HepG2 (cell line): ENCODE measurements at regions not wholly inside any gene's neighbourhood (a gene's known extent, or its start where the extent isn't known, plus 50 kb on each side); places are given as distances from the start of the nearest gene placed in this dataset.
A peak's percentile ranks its signal among the peaks of the same experiment; 100 is the strongest.

Source experiments
- CHD4 ChIP-seq: fragments of 200-600 bp; sonication (generic); IDR thresholded peaks from 2 replicates; pipeline ENCODE4 v1.7.0; 2017; ENCODE audit warnings: mild to moderate bottlenecking, low read length, borderline replicate concordance
- E2F2 ChIP-seq: sonication (generic); formaldehyde crosslinking; IDR thresholded peaks from 2 replicates; pipeline ENCODE4 v1.4.0; 2020; ENCODE audit warnings: missing genetic modification reagents, borderline replicate concordance
- FOSL2 ChIP-seq: sonication (generic); formaldehyde crosslinking; IDR thresholded peaks from 2 replicates; pipeline ENCODE4 v1.4.0; 2020; ENCODE audit warnings: missing genetic modification reagents
- GATA4 ChIP-seq: sonication (generic); IDR thresholded peaks from 2 replicates; pipeline ENCODE4 v1.6.1; 2016; ENCODE audit warnings: antibody characterized with exemption, low read depth, borderline replicate concordance
- HMGXB3 ChIP-seq: sonication (generic); formaldehyde crosslinking; IDR thresholded peaks from 2 replicates; pipeline ENCODE4 v1.4.0; 2020; ENCODE audit warnings: missing genetic modification reagents, borderline replicate concordance
- HOXD1 ChIP-seq: sonication (generic); formaldehyde crosslinking; IDR thresholded peaks from 2 replicates; pipeline ENCODE4 v1.5.0; 2020; ENCODE audit warnings: missing genetic modification reagents
- IRF2 ChIP-seq: IDR thresholded peaks from 2 replicates; pipeline ENCODE4 v1.6.1; 2018; ENCODE audit warnings: missing genetic modification reagents, missing compliant biosample characterization
- IRX3 ChIP-seq: sonication (generic); formaldehyde crosslinking; IDR thresholded peaks from 2 replicates; pipeline ENCODE4 v1.8.1; 2023; ENCODE audit warnings: mild to moderate bottlenecking, low read depth, missing genetic modification reagents, borderline replicate concordance
- KDM1A ChIP-seq: IDR thresholded peaks from 2 replicates; pipeline ENCODE4 v1.6.1; 2016; ENCODE audit warnings: missing compliant biosample characterization
- KLF13 ChIP-seq: sonication (generic); formaldehyde crosslinking; IDR thresholded peaks from 2 replicates; pipeline ENCODE4 v1.4.0; 2020; ENCODE audit warnings: mild to moderate bottlenecking, missing genetic modification reagents
- MIXL1 ChIP-seq: IDR thresholded peaks from 2 replicates; pipeline ENCODE4 v1.6.1; 2016
- MTA1 ChIP-seq: sonication (generic); formaldehyde crosslinking; IDR thresholded peaks from 2 replicates; pipeline ENCODE4 v1.4.0; 2020; ENCODE audit warnings: missing genetic modification reagents, mild to moderate bottlenecking, borderline replicate concordance
- RFX3 ChIP-seq: IDR thresholded peaks from 2 replicates; pipeline ENCODE4 v1.6.1; 2016; ENCODE audit warnings: missing biosample characterization, missing genetic modification reagents
- SAP130 ChIP-seq: IDR thresholded peaks from 2 replicates; pipeline ENCODE4 v1.6.1; 2016; ENCODE audit warnings: low read depth
- ZNF44 ChIP-seq: sonication (generic); formaldehyde crosslinking; IDR thresholded peaks from 2 replicates; pipeline ENCODE4 v1.5.1; 2020; ENCODE audit warnings: mild to moderate bottlenecking, missing genetic modification reagents
- ZNF766 ChIP-seq: sonication (generic); formaldehyde crosslinking; IDR thresholded peaks from 2 replicates; pipeline ENCODE4 v1.5.0; 2020; ENCODE audit warnings: missing genetic modification reagents, borderline replicate concordance
- TF ChIP-seq, protein P1 (sequence below): sonication (generic); formaldehyde crosslinking; conservative IDR thresholded peaks from 2 replicates; pipeline ENCODE4 v1.8.1; 2023; ENCODE audit warnings: missing genetic modification reagents
- TF ChIP-seq, protein P2 (sequence below): sonication (generic); formaldehyde crosslinking; IDR thresholded peaks from 2 replicates; pipeline ENCODE4 v1.4.0; 2020; ENCODE audit warnings: low read depth, mild to moderate bottlenecking, missing genetic modification reagents
- TF ChIP-seq, protein P3 (sequence below): sonication (generic); IDR thresholded peaks from 2 replicates; pipeline ENCODE4 v1.6.1; 2016; ENCODE audit warnings: low read depth, borderline replicate concordance
- TF ChIP-seq, protein P4 (sequence below): sonication (generic); formaldehyde crosslinking; IDR thresholded peaks from 2 replicates; pipeline ENCODE4 v1.5.0; 2020; ENCODE audit warnings: mild to moderate bottlenecking, low read depth, missing genetic modification reagents, borderline replicate concordance

DNA sequence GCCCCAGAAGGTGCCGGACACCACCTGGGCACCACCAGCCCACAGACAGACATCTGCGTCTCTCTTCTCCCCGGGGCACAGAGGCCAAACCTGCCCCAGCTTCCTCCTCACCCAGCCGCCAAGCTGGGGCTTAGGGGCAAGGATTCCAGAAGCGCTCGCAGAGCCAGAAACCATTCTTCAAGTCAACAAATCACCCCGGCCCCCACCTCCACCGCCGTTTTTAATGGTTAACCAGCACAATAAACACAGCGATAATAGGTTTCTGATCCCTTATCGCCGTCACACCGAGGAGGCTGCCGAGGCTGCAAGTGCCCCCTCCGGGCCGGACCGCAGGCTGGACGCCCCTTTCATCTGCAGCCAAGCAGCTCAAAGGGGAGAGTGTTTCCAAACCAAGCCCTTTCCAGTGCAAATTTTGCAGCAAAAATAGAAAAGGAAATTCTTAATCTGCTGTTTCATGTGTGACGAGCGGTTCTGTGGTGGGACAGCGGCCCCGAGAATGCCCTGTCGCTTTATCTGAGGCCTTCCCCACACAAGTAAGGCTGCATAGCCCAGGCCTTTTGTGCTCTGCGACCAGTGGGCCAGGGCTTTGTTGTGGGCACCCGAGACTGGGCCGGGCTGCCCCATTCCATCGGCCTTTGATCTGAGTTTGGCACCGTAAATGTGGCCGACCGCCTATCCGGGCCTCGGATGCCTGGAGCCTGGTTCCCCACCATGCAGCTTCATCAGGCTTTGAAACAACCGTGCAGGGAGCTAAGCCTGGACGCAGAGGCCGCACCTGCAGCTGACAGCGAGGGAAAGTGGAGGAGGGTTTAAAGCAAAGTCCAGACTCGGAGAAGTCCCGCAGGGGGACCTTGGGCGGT lies 83.2 kb downstream of the FOXL3 start (continued):
- TF ChIP-seq HMGXB3 (CRISPR knock-in tag) = 0 out of 2 replicates have a peak, but pooled peaks have one; percentile 65
- TF ChIP-seq, protein P1, sequence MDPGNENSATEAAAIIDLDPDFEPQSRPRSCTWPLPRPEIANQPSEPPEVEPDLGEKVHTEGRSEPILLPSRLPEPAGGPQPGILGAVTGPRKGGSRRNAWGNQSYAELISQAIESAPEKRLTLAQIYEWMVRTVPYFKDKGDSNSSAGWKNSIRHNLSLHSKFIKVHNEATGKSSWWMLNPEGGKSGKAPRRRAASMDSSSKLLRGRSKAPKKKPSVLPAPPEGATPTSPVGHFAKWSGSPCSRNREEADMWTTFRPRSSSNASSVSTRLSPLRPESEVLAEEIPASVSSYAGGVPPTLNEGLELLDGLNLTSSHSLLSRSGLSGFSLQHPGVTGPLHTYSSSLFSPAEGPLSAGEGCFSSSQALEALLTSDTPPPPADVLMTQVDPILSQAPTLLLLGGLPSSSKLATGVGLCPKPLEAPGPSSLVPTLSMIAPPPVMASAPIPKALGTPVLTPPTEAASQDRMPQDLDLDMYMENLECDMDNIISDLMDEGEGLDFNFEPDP (CRISPR knock-in tag) = 0 out of 2 replicates have a peak, but pooled peaks have one; percentile 14
- peak; percentile 86; the same call in 1 of the 2 replicates for TF ChIP-seq MTA1 (CRISPR knock-in tag)
- TF ChIP-seq KDM1A (CRISPR knock-in tag) = no peak
- no peak for TF ChIP-seq ZNF44
- no peak for TF ChIP-seq KLF13 (CRISPR knock-in tag)
- TF ChIP-seq FOSL2 = peak; percentile 41
- no peak for TF ChIP-seq RFX3
- TF ChIP-seq SAP130 (CRISPR knock-in tag) = peak; percentile 66
- TF ChIP-seq, protein P2, sequence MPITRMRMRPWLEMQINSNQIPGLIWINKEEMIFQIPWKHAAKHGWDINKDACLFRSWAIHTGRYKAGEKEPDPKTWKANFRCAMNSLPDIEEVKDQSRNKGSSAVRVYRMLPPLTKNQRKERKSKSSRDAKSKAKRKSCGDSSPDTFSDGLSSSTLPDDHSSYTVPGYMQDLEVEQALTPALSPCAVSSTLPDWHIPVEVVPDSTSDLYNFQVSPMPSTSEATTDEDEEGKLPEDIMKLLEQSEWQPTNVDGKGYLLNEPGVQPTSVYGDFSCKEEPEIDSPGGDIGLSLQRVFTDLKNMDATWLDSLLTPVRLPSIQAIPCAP (CRISPR knock-in tag) = no peak
- TF ChIP-seq MIXL1 (CRISPR knock-in tag) = 0 out of 2 replicates have a peak, but pooled peaks have one; percentile 51
- TF ChIP-seq IRF2 (CRISPR knock-in tag) = no peak; the same call in 1 of the 2 replicates
- TF ChIP-seq, protein P3, sequence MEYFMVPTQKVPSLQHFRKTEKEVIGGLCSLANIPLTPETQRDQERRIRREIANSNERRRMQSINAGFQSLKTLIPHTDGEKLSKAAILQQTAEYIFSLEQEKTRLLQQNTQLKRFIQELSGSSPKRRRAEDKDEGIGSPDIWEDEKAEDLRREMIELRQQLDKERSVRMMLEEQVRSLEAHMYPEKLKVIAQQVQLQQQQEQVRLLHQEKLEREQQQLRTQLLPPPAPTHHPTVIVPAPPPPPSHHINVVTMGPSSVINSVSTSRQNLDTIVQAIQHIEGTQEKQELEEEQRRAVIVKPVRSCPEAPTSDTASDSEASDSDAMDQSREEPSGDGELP = 0 out of 2 replicates have a peak, but pooled peaks have one; percentile 43
- TF ChIP-seq HOXD1 = 0 out of 2 replicates have a peak, but pooled peaks have one; percentile 13
- peak; percentile 87; the same call in 1 of the 2 replicates for TF ChIP-seq GATA4
- TF ChIP-seq ZNF766 (CRISPR knock-in tag) = 0 out of 2 replicates have a peak, but pooled peaks have one; percentile 40
- no peak for TF ChIP-seq IRX3
- TF ChIP-seq CHD4 = no peak
- TF ChIP-seq, protein P4, sequence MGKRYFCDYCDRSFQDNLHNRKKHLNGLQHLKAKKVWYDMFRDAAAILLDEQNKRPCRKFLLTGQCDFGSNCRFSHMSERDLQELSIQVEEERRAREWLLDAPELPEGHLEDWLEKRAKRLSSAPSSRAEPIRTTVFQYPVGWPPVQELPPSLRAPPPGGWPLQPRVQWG (CRISPR knock-in tag) = no peak
- no peak for TF ChIP-seq E2F2 (CRISPR knock-in tag)
